Effector memory CD8-positive, alpha-beta T cell (primary cell): ENCODE measurements at regions not wholly inside any gene's neighbourhood (a gene's known extent, or its start where the extent isn't known, plus 50 kb on each side); places are given as distances from the start of the nearest gene placed in this dataset.

Experiments
- ATAC-seq: fragments of 150-1000 bp; cut with Tn5 transposase; replicated peaks from 2 replicates; pipeline ENCODE4 v1.10.0; 2021; ENCODE audit warnings: mild to moderate bottlenecking, moderate library complexity
- DNase-seq, 3 experiments: peaks; one replicate each; pipeline ENCODE4 v3.0.0; 2021
- H3K27ac Mint-ChIP-seq, 2 donors: one replicate each; pipeline ENCODE4 v1.8.0; 2022; ENCODE audit warnings: mild to moderate bottlenecking in 2 of 2, mixed read lengths in 2 of 2, moderate library complexity in 2 of 2
- H3K27me3 Mint-ChIP-seq, 2 donors: one replicate each; pipeline ENCODE4 v1.8.0; 2022; ENCODE audit warnings: mixed read lengths in 2 of 2
- H3K36me3 Mint-ChIP-seq: one replicate; pipeline ENCODE4 v1.8.0; 2022; ENCODE audit warnings: mild to moderate bottlenecking, moderate library complexity, mixed read lengths; ENCODE audit not compliant: insufficient read depth
- H3K4me1 Mint-ChIP-seq, 2 donors: one replicate each; pipeline ENCODE4 v1.8.0; 2022; ENCODE audit warnings: low read depth in 2 of 2, mixed read lengths in 2 of 2
- H3K4me3 Mint-ChIP-seq, 2 donors: one replicate each; pipeline ENCODE4 v1.8.0; 2022; ENCODE audit warnings: mild to moderate bottlenecking in 2 of 2, mixed read lengths in 2 of 2, moderate library complexity in 2 of 2
- H3K9me3 Mint-ChIP-seq, 2 donors: one replicate each; pipeline ENCODE4 v1.8.0; 2022; ENCODE audit warnings: mixed read lengths in 2 of 2

GRCh38 chr2:133839677-133840076, 271.4 kb upstream of the NCKAP5 start:
- H3K4me1 Mint-ChIP-seq: peaks cover 5 to 6% of the 10 kb centered on the region in 2 donors
- no peak for DNase-seq
- ATAC-seq: no peak
- H3K9me3 Mint-ChIP-seq: no peaks in the 10 kb centered on the region
- H3K27ac Mint-ChIP-seq: no peak overlapping the region
- H3K4me3 Mint-ChIP-seq: no peak overlapping the region
- H3K36me3 Mint-ChIP-seq: no peaks in the 10 kb centered on the region
- H3K27me3 Mint-ChIP-seq: no peaks in the 10 kb centered on the region

GRCh38 chr2:133840761-133841160, 272.5 kb upstream of the NCKAP5 start:
- Mint-ChIP-seq H3K27me3 (no peaks in the 10 kb centered on the region), H3K9me3 (no peaks in the 10 kb centered on the region), H3K4me1 (peaks cover 5 to 6% of the 10 kb centered on the region in 2 donors), H3K27ac (no peak overlapping the region), H3K36me3 (no peaks in the 10 kb centered on the region), H3K4me3 (no peak overlapping the region)
- DNase-seq: no peak
- ATAC-seq: no peak

GRCh38 chr2:133841900-133842299, 273.6 kb upstream of the NCKAP5 start:
- ATAC-seq (no peak), DNase-seq (no peak)
- Mint-ChIP-seq H3K4me3 (no peak overlapping the region), H3K9me3 (no peaks in the 10 kb centered on the region), H3K27me3 (peaks cover 0 to 3% of the 10 kb centered on the region in 2 donors), H3K4me1 (peaks cover 5 to 6% of the 10 kb centered on the region in 2 donors), H3K36me3 (no peaks in the 10 kb centered on the region), H3K27ac (no peak overlapping the region)

GRCh38 chr2:133842446-133842845, 274.2 kb upstream of the NCKAP5 start:
- Mint-ChIP-seq H3K4me3 (no peak overlapping the region), H3K4me1 (peaks cover 5 to 6% of the 10 kb centered on the region in 2 donors), H3K9me3 (no peaks in the 10 kb centered on the region), H3K27ac (peak overlapping the region in 1 of 2 donors; percentile 1), H3K36me3 (no peaks in the 10 kb centered on the region), H3K27me3 (peaks cover 5 to 8% of the 10 kb centered on the region in 2 donors)
- DNase-seq (no peak), ATAC-seq (no peak)

- H3K36me3 Mint-ChIP-seq: no peaks in the 10 kb centered on the region
- H3K27ac Mint-ChIP-seq: no peak overlapping the region
- no peak overlapping the region for H3K4me3 Mint-ChIP-seq
- no peaks in the 10 kb centered on the region for H3K9me3 Mint-ChIP-seq
- peaks cover 5 to 6% of the 10 kb centered on the region in 2 donors for H3K4me1 Mint-ChIP-seq
- ATAC-seq (no peak), DNase-seq (no peak)
- H3K27me3 Mint-ChIP-seq: peaks cover 11 to 14% of the 10 kb centered on the region in 2 donors
Observed at GRCh38 chr2:133843091-133843490, 274.8 kb upstream of the NCKAP5 start.

GRCh38 chr2:133843551-133843950, 275.3 kb upstream of the NCKAP5 start:
- no peaks in the 10 kb centered on the region for H3K9me3 Mint-ChIP-seq

GRCh38 chr2:133844214-133844892, 276.1 kb upstream of the NCKAP5 start:
- peak; percentile 66 for ATAC-seq
- Mint-ChIP-seq H3K4me1 (peaks cover 5 to 6% of the 10 kb centered on the region in 2 donors), H3K27ac (no peak overlapping the region), H3K4me3 (no peak overlapping the region), H3K27me3 (peaks cover 15 to 26% of the 10 kb centered on the region in 2 donors), H3K9me3 (no peaks in the 10 kb centered on the region), H3K36me3 (no peaks in the 10 kb centered on the region)
- peak; percentile 39 to 48 (median 46) for DNase-seq

More at GRCh38 chr2:133843551-133843950, 275.3 kb upstream of the NCKAP5 start:
- Mint-ChIP-seq H3K36me3 (no peaks in the 10 kb centered on the region), H3K27me3 (peaks cover 13 to 19% of the 10 kb centered on the region in 2 donors), H3K4me1 (peaks cover 5 to 6% of the 10 kb centered on the region in 2 donors), H3K4me3 (no peak overlapping the region), H3K27ac (no peak overlapping the region)
- DNase-seq (no peak), ATAC-seq (no peak)

GRCh38 chr2:133846476-133846875, 278.2 kb upstream of the NCKAP5 start:
- Mint-ChIP-seq H3K4me3 (no peak overlapping the region), H3K27ac (no peak overlapping the region), H3K9me3 (no peaks in the 10 kb centered on the region), H3K4me1 (peaks cover 5 to 6% of the 10 kb centered on the region in 2 donors), H3K27me3 (peaks cover 19 to 40% of the 10 kb centered on the region in 2 donors), H3K36me3 (no peaks in the 10 kb centered on the region)
- no peak for ATAC-seq
- DNase-seq: no peak

GRCh38 chr2:133847591-133847990, 279.3 kb upstream of the NCKAP5 start:
- Mint-ChIP-seq H3K9me3 (no peaks in the 10 kb centered on the region), H3K27ac (no peak overlapping the region), H3K4me1 (peaks cover 5 to 6% of the 10 kb centered on the region in 2 donors), H3K4me3 (no peak overlapping the region), H3K36me3 (no peaks in the 10 kb centered on the region), H3K27me3 (peaks cover 19 to 51% of the 10 kb centered on the region in 2 donors)
- DNase-seq: no peak
- no peak for ATAC-seq

- H3K36me3 Mint-ChIP-seq: no peaks in the 10 kb centered on the region
- H3K4me1 Mint-ChIP-seq: peaks cover 5 to 6% of the 10 kb centered on the region in 2 donors
- H3K9me3 Mint-ChIP-seq: no peaks in the 10 kb centered on the region
- H3K27me3 Mint-ChIP-seq: peaks cover 19 to 54% of the 10 kb centered on the region in 2 donors
- DNase-seq (no peak), ATAC-seq (no peak)
- no peak overlapping the region for H3K27ac Mint-ChIP-seq
- H3K4me3 Mint-ChIP-seq: no peak overlapping the region
Observed at GRCh38 chr2:133848111-133848649, 279.9 kb upstream of the NCKAP5 start.

GRCh38 chr2:133849341-133849740, 281.1 kb upstream of the NCKAP5 start:
- no peaks in the 10 kb centered on the region for H3K9me3 Mint-ChIP-seq
- DNase-seq (no peak), ATAC-seq (no peak)
- no peak overlapping the region for H3K4me3 Mint-ChIP-seq
- no peak overlapping the region for H3K27ac Mint-ChIP-seq
- no peaks in the 10 kb centered on the region for H3K36me3 Mint-ChIP-seq
- peaks cover 20 to 54% of the 10 kb centered on the region in 2 donors for H3K27me3 Mint-ChIP-seq
- H3K4me1 Mint-ChIP-seq: peaks cover 1 to 2% of the 10 kb centered on the region in 2 donors

GRCh38 chr2:133854603-133855200, 286.4 kb upstream of the NCKAP5 start:
- Mint-ChIP-seq H3K4me1 (no peaks in the 10 kb centered on the region), H3K36me3 (no peaks in the 10 kb centered on the region), H3K4me3 (no peak overlapping the region), H3K27ac (no peak overlapping the region), H3K27me3 (peaks cover 13 to 24% of the 10 kb centered on the region in 2 donors), H3K9me3 (no peaks in the 10 kb centered on the region)
- DNase-seq: no peak
- ATAC-seq: no peak

- DNase-seq: no peak
- Mint-ChIP-seq H3K27ac (no peak overlapping the region), H3K4me1 (no peaks in the 10 kb centered on the region), H3K4me3 (no peak overlapping the region), H3K36me3 (no peaks in the 10 kb centered on the region), H3K9me3 (no peaks in the 10 kb centered on the region), H3K27me3 (peaks cover 13 to 22% of the 10 kb centered on the region in 2 donors)
- no peak for ATAC-seq
Observed at GRCh38 chr2:133855526-133855925, 287.3 kb upstream of the NCKAP5 start.

- H3K36me3 Mint-ChIP-seq: no peaks in the 10 kb centered on the region
- no peak overlapping the region for H3K4me3 Mint-ChIP-seq
- no peaks in the 10 kb centered on the region for H3K9me3 Mint-ChIP-seq
- peaks cover 13 to 16% of the 10 kb centered on the region in 2 donors for H3K27me3 Mint-ChIP-seq
- DNase-seq: no peak
- H3K4me1 Mint-ChIP-seq: no peaks in the 10 kb centered on the region
- no peak overlapping the region for H3K27ac Mint-ChIP-seq
- ATAC-seq: no peak
Observed at GRCh38 chr2:133856678-133857077, 288.4 kb upstream of the NCKAP5 start.
